ENCODE measurements at regions not wholly inside any gene's neighbourhood (a gene's known extent, or its start where the extent isn't known, plus 50 kb on each side); places are given as distances from the start of the nearest gene placed in this dataset.

DNA sequence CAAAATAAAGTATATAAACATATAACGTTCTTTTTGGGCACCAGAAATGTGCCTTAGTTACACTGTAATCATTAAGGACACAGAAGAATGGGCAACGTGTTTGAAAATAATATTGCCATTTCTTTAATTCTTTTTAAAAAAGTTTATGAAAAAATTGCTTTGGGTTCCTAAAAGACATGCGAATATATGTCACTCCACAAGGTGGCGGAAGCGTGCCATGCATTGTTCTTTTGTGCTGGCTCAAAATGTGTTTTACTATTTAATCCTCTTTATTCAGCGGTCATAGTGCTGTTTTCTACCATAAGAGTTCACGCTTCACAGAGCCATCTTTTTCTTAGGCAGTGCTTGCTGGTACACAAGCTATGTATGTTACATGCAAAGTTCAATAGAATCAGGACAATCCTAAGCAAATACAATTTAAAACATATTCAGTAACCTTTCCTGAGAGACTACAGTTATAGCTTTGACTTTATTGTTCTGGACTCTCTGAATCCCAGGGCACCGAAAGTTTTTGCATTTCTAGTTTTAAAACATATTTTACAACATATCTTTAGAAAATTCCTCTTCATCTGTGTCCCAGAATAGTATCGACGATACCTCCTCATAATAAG is 147.8 kb upstream of the ERBB4 start:
- DNase-seq, result peak; percentile 57

DNA sequence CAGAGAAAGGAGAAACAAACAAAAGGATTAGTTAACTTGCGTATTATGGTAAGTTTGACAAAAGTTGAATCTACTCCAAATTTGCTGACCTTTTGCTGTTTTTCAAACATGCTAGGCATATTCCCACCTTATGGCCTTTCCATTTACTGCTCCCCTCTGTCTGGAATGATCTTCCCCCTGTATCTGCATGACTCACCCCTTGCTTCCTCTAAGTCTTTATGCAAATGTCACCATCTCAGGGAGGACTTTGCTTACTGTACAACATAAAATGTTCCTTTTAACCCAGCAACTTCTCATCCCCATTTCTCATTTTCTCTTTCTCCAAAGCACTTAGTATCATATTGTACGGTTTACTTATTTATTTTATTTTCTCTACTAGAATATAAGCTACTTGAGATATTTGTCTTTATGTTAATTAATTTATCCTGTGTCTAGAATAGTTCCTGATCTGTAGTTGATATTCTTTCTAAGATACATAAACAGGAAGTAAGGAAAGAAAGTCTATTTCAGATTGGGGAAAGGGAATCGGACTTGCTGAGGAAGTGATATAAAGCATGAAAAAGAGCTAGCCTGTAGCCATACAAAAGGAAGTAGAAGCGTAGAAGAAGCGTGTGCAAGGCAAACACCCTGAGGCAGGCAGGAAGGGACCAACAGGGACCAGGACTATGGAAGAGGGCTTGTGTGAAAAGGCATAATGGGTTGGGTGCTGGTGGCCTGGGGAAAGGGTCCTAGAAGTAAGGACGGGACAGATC is 144.9 kb upstream of the ERBB4 start:
- no peak for DNase-seq

DNA sequence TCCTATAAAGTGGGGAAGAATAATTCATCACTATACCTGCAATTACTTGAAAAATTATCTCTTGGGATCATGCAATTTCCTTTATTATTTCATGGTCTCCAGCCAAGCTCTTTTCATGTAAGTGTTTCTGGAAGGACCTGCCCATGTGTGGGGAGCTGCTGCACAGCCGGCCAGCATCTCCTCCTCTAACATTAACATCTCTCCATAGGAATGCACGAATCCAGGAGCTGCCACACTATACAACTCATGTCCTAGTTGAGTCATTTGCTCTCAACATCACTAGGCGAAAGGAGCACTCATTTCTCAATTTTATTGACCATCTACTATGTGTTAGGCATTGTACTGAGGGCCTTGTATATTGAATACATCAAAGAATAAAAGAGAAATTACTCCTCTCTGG is 144.3 kb upstream of the ERBB4 start:
- no peak for DNase-seq

DNA sequence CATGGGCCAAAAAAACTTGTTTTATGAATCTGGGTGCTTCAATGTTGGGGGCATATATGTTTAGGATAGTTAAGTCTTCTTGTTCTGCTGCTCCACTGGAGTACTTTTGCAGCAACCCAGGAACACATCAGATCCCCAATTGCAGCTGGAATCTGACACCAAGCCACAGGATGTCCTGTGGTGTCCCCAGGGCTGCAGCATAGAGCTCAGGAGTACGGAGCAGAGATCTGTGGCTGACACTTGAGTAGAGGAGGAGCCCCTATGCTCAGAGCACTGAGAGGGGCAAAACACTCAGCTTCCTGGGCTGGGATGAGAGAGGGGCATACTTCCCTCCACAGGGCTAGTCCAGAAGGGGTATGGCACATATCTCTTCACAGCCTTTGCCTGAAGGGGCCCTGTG is 138.9 kb upstream of the ERBB4 start:
- DNase-seq, result no peak

DNA sequence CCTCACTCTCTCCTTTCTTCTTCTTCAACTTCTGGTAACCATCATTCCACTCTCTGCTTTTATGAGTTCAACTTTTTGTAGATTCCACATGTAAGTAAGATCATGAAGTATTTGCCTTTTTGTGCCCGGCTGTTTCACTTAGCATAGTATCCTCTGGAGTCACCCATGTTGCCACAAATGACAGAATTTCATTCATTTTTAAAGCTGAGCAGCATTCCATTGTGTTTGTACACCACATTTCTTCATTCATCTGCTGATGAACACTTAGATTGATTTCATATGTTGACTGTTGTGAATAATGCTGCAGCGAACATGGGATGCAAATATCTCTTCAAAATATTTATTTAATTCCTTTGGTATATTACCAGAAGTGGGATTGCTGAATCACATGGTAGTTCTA is 133.6 kb upstream of the ERBB4 start:
- no peak for DNase-seq

DNA sequence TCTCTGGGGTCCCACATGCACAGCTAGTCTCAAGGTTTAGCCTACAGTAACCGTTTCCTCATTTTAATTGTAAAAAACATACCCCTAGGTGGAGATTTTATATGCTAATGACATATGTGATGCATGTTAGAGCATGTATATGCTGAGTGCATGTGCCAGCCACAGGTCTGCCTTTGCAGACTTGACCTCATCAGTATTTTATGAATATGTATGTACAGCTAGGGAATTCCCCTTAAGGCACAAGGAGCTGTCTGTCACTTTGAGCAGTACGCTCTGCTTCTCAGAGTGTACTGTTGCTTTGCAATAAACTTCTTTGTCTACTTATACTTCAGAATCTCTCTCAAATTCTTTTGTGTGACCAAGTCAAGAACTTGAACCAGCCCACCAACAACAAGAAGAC is 131.2 kb upstream of the ERBB4 start:
- no peak for DNase-seq

DNA sequence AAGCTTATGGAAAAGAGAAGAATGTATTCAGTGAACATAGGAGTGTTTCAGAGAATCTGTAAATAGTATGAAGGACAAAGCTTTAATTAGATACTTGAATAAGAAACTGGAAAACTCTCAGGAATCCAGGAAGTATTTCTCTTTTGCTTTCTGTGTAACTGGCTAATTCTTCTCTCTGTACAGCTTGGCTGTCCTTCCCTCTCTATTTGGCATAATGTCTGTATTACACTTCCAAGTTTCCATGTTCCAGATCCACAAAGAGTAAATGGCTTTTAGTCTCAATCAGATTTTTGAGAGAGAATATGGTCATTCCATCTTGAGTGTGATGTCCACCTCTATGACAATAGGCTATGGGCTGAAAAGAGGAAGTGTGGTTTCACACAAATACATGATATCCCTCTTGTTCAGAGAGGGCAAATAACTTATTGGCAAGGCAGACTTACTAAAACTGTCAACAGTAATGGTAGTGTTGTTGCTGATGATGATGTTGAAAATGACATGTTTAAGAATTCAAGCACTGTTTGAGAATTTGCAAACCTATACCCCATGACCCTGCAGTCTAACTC is 129.2 kb upstream of the ERBB4 start:
- DNase-seq, result no peak

DNA sequence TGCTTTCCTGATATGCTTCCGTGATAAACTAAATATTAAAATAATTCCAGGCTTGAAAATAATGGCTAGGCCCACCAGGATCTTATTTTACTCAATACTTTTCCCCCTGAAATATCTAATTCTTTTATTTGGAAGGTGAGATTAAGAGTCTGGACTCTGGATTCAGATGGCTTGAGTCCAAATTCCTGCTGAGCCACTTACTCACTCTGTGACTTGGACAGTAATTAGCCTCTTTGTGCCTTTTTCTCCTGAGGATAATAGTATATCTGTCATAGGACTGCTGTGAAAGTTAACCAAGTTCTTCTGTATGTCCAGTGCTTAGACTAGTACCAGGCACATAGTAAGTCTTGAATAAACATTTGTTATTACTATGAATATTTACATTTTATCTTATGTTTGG is 127.3 kb upstream of the ERBB4 start:
- no peak for DNase-seq

DNA sequence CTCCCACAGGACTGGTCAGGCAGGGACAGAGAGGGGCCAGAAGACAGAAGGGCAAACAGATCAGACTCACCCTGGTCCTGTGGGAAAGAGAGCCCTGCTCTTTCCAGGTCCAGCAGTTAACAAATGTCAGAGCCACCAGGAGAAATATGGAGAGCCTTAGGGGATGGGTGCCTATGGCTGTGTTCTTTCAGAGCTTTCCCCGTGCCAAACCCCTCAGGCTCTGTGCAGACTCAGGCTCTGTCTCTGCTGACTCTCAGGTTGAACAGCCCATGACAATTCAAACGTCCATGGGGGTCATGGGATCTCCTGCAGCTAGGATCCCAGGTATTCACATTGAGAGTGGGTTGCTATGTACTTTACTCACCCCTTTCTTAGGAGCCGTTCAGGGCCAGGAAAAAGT is 120.8 kb upstream of the ERBB4 start:
- no peak for DNase-seq

DNA sequence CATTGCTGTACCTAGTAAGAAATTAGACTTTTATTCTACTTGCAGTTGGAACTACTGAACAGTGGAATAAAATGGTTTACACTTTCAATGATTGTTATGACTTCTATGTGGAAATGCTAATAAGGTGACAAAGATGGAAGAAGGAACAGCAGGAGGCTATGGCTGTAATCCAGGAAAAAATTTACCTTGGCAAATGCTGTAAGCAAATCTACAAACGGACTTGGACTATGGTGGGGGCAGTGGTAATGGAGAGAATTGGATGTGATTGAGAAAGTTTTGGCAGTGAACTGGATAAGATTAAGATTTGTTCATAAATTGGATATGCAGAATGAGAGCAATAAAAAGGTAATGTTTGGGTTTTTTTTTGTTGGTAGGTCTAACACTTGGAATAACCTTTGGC is 111.0 kb upstream of the ERBB4 start:
- DNase-seq, result no peak

DNA sequence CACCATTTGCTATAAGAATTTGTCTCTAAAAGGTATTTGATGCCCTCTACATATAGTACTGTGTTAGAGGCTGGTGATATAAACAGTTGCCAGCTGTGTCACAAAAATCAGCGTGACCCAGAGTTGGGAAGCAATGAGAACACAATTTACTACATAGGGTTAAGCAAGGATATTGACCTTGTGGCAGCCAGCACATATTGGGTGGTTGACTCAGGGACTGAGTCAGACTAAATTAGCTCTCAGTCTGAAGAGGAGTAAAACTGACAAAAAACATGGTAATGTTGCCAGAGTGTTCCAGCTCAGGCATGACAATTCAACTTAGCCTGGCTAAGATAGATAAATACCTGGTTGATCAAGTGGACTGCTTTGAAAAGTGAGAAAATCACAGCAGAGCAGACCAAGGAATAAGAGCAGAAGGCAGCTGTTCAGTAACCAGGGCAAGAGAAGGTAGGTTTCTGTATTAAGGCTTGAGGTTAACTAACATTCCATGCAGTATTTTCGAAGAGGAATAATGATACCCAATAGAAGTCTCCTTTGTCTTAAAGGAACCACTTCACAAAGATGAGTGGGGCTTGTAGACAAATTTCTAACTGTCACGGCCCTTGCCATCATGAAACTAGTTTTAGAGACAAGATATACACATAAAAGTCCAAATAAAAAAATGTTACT is 108.2 kb upstream of the ERBB4 start:
- DNase-seq, result no peak

DNA sequence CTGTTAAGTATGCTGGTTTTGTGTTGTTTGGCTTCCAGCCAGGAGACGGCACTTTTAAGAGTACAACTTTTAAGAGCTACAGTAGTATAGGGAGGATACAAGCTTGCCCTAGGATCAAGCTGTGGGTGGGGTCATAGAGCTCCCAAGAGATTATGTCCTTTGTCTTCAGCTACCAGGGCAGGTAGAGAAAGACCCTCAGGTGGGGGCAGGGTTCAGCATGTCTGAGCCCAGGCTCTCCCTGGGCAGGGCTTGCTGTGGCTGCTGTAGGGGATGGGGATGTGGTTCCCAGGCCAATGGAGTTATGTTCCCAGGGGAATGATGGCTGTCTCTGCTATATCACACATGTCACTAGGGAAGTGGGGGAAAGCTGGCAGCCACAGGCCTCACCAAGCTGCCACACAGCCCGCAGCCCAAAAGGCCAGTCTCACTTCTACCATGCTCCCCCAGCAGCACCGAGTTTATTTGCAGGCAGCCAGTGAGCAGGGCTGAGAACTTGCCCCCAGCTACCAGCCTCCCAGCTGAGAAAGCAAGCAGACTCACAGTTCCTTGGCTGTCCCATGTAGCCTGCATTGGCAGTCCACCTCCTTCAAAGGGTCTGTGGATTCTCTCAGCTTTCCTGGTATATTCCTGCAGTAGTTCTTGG is 105.7 kb upstream of the ERBB4 start:
- DNase-seq, result no peak

DNA sequence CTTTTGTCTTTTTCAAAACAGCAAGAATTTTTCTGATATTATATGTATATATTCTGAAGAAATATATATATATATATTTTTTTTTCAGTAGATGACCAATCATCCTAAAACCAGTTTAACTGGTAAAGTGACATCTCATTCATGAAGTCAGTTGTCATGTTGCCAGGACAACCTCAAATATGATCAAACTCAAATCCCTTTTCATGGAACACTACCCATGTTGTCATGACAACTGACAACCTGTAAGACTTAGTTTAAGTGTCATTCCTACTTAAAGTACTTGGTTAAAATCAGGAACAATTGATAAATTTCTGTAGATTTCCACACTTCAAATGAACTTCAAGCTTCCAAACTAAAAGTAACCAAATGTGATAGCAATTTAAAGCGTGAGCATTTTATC is 101.8 kb upstream of the ERBB4 start:
- DNase-seq, result no peak

DNA sequence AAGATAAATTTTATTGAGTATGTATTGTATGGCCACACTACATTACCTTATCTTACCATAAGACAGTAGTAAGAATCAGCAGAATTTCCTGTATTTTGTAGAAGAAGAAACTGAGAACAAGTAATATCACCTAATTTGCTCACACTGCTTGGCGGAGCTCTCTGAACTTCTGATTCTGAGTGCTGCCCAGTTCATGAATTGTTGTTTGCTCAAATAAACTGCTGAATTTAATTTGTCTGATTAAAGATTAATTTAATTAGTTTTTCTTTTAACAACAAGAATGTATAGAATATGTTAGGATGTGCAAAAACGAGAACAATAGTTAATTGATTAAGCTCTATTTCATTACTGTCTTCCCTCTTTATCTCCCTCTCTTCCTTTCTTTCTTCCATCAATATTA is 100.1 kb upstream of the ERBB4 start:
- DNase-seq, result no peak

DNA sequence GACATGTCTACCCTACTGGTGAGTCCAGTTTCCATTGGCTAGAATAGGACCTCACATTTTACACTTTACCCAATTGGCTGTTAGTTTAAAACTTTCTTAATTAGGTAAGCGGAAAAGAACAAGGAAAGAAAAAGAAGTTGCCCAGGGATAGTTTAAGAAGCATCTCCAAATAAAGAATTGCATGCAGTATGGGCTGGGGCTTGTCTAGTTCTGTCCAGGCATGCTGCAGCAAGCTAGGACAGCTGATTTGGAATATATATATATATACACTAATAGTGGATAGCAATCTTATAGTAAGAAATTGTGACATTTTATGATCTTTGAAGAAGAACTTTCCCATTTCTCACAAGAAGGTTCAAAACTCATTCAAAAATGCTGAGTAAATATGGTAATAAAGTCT is 90.0 kb upstream of the ERBB4 start:
- DNase-seq, result no peak

DNA sequence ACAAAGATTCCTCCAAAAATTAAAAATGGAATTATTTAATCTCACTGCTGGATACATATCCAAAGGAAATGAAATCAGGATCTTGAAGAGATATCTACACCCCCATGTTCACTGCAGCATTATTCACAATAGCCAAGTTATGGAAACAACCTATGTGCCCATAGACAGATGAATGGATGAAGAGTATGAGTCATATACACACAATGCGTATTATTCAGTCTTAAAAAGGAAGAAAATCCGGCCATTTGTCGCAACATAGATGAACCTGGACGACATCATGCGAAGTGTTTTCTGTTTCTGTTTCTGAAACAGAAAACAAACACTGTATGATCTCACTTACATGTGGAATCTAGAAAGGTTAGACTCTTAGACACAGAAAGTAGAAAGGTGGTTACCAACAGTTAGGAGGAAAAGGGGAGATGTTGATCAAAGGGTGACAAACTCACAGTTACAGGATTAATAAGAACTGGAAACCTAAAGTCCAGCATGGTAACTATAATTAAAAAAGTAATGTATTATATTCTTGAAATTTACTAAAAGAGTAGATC is 87.8 kb upstream of the ERBB4 start:
- no peak for DNase-seq

DNA sequence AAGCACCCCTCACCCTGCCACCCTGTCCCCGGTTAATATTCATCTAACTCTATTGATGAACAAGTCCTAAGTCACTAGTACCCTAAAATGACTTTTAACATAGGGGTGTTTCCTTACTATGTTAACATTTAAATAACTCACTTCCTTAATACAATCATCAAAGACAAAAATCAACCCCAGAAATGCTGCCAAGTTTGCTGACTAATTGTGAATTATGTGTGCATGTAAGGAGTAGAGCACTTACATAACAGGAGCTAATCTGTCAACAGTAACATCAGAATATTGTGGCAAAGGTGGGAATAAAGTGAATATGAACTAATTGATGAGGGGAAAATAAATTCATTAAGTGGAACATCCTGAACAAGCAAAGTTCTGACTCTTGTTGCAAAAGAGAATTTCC is 81.4 kb upstream of the ERBB4 start:
- no peak for DNase-seq

DNA sequence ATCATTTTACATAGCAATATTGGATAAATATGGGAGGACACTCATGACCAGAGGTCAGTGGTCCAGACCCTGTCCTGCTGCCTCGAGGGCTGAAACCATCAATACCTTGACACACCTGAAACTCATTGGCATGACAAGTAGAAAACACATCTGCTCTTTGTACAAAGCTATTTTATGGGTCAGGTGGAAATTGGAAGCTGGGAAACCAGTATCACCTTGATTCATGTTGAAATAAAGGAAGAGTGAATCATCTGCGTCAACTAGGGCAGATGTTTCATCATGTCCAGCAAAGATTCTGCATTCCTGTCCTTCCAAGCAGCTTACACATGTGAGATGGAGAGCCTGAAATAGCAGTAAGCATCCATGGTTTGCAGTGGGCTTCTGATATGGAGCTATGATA is 80.0 kb upstream of the ERBB4 start:
- DNase-seq, result no peak

DNA sequence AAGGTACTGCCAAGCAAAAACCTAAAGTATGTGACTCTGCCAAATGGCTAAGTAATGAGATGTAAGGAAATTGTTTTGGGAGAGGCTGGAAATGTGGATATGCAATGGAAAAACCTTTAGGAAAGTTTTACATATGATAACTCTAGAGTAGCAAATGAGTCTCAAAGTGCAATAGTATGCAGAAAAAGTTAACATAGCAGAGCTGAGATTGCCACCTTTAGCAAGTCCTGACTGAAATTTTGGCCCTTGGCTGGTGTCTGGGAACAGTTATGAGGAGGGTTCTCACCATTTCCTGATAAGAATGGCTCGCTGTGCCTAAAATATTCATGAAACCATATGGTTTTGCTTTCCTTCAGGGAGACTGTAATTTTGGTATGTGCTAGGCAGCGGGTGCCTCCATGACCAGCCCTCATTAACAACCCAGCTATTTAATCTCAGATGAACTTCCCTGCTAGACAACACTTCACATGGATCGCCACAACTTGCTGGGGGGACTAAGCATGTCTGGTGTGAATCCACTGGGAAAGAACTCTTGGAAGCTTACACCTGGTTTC is 72.3 kb upstream of the ERBB4 start:
- no peak for DNase-seq

DNA sequence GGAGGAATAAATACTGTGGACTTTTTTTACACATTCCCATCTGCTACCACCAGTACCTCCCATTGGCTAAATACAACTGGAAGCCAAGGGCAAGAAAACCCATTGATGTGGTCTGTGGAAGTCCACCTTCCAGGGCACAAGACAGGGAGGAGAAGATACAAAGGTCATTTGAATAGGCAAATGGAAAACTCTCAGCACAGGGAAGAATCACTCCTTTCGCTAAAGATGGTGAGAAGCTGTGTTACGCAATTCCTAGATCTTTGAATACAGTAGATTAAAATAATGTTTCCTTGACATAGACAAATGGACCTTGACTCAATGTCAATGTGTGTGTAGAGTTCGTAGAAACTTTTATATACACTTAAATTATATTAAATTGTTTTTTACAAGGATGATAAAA is 70.9 kb upstream of the ERBB4 start:
- no peak for DNase-seq

DNA sequence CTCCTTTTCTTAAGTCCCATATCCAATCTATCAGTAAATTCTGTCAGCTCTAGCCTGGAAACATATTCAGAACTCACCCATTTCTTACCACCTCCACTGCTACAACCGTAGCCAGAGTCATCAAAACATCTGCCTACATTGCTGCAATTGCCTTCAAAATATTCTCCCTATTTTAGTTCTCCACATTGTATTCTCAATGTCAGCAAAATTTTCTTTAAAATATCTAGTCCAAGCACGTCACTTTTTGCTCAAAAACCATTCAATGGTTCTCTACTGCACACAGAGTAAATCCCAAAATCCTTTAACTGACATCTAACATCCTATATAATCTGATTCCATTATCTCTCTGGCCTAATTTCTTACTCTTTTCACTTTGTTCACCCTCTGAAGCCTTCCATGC is 68.5 kb upstream of the ERBB4 start:
- DNase-seq, result no peak

DNA sequence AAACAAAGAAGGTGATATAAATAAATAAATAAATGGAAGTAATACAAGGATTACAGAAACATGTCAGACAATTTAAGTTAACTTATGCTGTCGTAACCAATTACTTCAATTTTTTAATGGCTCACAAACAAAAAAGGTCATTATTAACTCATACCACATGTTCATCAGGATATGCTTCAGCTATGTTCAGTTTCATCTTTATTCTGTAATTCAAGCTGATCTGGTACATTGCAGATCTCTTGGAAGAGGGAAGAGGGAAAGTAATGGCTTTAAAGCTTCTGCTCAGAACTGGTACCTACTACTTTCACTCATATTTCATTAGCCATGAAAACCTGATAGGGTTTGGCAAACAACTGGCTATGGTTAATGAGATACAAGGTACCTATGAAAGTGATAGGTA is 67.6 kb upstream of the ERBB4 start:
- DNase-seq, result no peak

DNA sequence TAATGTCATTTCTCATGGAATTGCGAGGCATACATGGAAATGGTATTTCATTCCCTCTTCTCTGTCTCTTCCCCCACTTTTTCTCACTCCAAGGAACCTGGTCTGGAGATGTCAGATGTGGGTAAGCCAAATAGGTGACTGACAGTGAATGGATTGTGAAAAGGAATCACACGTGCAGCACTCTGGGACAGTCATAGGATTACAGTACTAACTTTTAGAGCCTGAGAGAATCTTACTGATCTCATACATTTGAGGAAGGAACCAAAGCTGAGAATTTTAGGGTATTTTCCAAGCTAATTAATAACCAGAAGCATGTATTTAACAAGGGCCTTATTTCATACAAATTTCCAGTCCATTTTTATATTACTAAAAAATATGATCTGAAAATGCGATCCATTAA is 58.1 kb upstream of the ERBB4 start:
- DNase-seq, result no peak
